ENCODE measurements at regions not wholly inside any gene's neighbourhood (a gene's known extent, or its start where the extent isn't known, plus 50 kb on each side); places are given as distances from the start of the nearest gene placed in this dataset.

DNA sequence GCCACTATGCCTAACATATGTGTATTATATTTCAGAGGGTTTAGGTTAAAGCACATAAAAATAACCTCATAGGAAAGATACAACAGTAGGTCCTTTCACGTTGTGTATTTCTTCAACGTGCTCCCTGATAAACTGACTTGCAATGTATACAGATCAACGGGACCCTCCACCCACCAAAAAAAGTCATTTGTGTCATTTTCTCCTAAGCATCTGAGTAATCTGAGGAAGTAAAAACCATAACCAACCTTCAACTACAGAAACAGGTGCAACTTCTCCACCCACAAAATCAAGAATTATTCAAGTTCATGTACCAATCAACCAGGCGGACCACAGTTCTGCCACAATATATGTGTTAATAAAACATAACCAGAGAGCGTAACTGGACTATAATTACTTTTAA is 54.9 kb upstream of the NHSL1 start:
- 90% methylated on average over 5 of the region's 5 CpGs for WGBS
- Histone ChIP-seq H3K27me3 (ENCODE audit: control insufficient read depth in 4 of 4, insufficient read depth in 4 of 4, low read length in 3 of 4) (no peaks in the 10 kb centered on the region), H3K36me3 (ENCODE audit: control insufficient read depth in 4 of 4, insufficient read depth in 3 of 4, low read depth in 1 of 4, low read length in 3 of 4) (no peaks in the 10 kb centered on the region), H3K27ac (ENCODE audit: low read depth in 1 of 2, low read length in 2 of 2) (no peak overlapping the region), H3K9ac (ENCODE audit: low read depth in 1 of 2, low read length in 2 of 2) (no peak overlapping the region), H3K4me1 (ENCODE audit: control insufficient read depth in 4 of 4, insufficient read depth in 4 of 4, low read length in 3 of 4) (peaks cover 4 to 50% (median 32%) of the 10 kb centered on the region in 4 donors), H3K4me3 (ENCODE audit: low read depth in 1 of 3, low read length in 3 of 3) (no peak overlapping the region), H3K9me3 (ENCODE audit: control insufficient read depth in 4 of 4, low read length in 3 of 4) (no peaks in the 10 kb centered on the region)
- no peak for DNase-seq (ENCODE audit: low spot score)
- TF ChIP-seq TAF1 (conservative IDR thresholded peaks at IDR 0.05) (no peak), GABPA (IDR thresholded peaks at IDR 0.05 in 1 of 2, conservative IDR thresholded peaks at IDR 0.05 in 1 of 2) (no peak)
- TF ChIP-seq, protein P1, sequence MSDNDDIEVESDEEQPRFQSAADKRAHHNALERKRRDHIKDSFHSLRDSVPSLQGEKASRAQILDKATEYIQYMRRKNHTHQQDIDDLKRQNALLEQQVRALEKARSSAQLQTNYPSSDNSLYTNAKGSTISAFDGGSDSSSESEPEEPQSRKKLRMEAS (IDR thresholded peaks at IDR 0.05) = no peak

DNA sequence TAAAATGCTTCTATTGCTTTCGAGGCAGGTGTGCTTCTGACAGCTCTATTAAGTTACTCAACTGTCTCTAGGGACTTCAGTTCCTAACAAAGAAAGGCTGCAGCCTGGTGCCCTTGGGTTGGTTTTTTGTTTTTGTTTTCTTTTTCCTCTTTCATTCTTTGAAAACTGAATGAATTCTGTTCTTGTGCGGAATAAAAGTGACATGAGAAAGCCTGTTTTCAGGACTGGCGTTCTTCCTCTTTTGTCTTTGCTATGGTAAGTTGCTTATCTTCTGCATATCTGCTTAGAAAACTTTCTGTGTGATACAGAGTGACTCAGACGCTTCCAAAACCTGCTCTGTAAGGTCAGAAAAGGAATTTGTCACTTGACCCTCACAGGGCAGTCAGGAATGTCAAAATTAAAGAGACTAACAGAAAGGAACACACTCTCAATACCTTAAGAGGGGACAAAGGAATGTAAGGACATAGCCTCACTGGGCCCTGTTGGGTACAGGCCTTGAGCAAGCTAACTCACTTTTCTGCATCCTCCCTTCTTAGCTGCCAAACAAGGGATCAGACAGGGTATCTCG is 56.2 kb upstream of the NHSL1 start:
- TF ChIP-seq YY1 (IDR thresholded peaks at IDR 0.05) = peak; percentile 11
- TF ChIP-seq, protein P1 (IDR thresholded peaks at IDR 0.05) = no peak
- no peak for DNase-seq (ENCODE audit: low spot score)
- H3K4me1 ChIP-seq (ENCODE audit: control insufficient read depth in 4 of 4, insufficient read depth in 4 of 4, low read length in 3 of 4) = peaks cover 6 to 49% (median 28%) of the 10 kb centered on the region in 4 donors
- H3K27ac ChIP-seq (ENCODE audit: low read depth in 1 of 2, low read length in 2 of 2) = peak overlapping the region in 1 of 2 donors; percentile 22
- WGBS = 60% methylated on average over 5 of the region's 5 CpGs
- H3K4me3 ChIP-seq (ENCODE audit: low read depth in 1 of 3, low read length in 3 of 3) = no peak overlapping the region
- no peaks in the 10 kb centered on the region for H3K36me3 ChIP-seq (ENCODE audit: control insufficient read depth in 4 of 4, insufficient read depth in 3 of 4, low read depth in 1 of 4, low read length in 3 of 4)
- H3K9me3 ChIP-seq (ENCODE audit: control insufficient read depth in 4 of 4, low read length in 3 of 4) = no peaks in the 10 kb centered on the region
- H3K27me3 ChIP-seq (ENCODE audit: control insufficient read depth in 4 of 4, insufficient read depth in 4 of 4, low read length in 3 of 4) = no peaks in the 10 kb centered on the region
- H3K9ac ChIP-seq (ENCODE audit: low read depth in 1 of 2, low read length in 2 of 2) = no peak overlapping the region

DNA sequence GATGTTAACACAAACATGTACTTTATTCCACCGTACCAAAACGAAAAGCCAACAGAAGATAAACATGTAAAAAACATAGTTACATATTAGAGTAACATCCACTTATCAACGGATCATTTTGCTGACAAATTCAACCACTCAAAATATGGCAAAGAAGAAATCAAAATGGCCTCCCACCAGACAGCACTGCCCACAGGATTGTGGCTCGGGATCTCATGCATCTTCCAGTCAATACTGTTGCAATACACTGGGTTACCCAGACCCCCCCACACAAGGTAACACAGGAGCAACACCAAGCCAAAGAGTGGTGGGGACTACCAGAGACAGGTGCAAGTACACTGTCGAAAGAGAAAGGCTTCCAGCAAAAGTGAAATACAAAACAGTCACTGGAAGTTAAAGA is 57.9 kb upstream of the NHSL1 start:
- TF ChIP-seq, protein P2, sequence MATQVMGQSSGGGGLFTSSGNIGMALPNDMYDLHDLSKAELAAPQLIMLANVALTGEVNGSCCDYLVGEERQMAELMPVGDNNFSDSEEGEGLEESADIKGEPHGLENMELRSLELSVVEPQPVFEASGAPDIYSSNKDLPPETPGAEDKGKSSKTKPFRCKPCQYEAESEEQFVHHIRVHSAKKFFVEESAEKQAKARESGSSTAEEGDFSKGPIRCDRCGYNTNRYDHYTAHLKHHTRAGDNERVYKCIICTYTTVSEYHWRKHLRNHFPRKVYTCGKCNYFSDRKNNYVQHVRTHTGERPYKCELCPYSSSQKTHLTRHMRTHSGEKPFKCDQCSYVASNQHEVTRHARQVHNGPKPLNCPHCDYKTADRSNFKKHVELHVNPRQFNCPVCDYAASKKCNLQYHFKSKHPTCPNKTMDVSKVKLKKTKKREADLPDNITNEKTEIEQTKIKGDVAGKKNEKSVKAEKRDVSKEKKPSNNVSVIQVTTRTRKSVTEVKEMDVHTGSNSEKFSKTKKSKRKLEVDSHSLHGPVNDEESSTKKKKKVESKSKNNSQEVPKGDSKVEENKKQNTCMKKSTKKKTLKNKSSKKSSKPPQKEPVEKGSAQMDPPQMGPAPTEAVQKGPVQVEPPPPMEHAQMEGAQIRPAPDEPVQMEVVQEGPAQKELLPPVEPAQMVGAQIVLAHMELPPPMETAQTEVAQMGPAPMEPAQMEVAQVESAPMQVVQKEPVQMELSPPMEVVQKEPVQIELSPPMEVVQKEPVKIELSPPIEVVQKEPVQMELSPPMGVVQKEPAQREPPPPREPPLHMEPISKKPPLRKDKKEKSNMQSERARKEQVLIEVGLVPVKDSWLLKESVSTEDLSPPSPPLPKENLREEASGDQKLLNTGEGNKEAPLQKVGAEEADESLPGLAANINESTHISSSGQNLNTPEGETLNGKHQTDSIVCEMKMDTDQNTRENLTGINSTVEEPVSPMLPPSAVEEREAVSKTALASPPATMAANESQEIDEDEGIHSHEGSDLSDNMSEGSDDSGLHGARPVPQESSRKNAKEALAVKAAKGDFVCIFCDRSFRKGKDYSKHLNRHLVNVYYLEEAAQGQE (IDR thresholded peaks at IDR 0.05) = no peak
- peak; percentile 75 for TF ChIP-seq YY1 (IDR thresholded peaks at IDR 0.05)

DNA sequence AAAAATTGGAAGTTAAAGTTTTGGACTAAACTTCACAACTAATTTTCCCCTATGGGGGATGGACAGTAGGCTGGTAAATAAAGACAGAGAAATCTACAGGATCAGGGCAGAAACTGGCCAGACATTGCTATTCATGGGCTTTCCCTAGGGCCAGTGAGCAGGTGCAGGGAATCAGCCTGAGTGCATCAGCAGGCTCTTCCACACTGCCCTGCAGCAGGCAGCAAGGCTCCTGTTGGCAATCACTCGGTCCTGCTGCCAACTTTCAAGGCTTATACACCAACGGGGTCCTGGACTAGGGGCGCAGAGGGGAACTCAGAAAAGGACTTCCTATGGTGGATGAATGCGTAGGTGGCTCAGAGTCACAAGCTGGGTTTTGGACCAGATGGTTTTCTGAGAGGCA is 59.8 kb upstream of the NHSL1 start:
- TF ChIP-seq, protein P1 (IDR thresholded peaks at IDR 0.05) = no peak
- TF ChIP-seq GABPA (IDR thresholded peaks at IDR 0.05 in 1 of 2, conservative IDR thresholded peaks at IDR 0.05 in 1 of 2) = no peak
- TF ChIP-seq, protein P3, sequence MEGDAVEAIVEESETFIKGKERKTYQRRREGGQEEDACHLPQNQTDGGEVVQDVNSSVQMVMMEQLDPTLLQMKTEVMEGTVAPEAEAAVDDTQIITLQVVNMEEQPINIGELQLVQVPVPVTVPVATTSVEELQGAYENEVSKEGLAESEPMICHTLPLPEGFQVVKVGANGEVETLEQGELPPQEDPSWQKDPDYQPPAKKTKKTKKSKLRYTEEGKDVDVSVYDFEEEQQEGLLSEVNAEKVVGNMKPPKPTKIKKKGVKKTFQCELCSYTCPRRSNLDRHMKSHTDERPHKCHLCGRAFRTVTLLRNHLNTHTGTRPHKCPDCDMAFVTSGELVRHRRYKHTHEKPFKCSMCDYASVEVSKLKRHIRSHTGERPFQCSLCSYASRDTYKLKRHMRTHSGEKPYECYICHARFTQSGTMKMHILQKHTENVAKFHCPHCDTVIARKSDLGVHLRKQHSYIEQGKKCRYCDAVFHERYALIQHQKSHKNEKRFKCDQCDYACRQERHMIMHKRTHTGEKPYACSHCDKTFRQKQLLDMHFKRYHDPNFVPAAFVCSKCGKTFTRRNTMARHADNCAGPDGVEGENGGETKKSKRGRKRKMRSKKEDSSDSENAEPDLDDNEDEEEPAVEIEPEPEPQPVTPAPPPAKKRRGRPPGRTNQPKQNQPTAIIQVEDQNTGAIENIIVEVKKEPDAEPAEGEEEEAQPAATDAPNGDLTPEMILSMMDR (IDR thresholded peaks at IDR 0.05; ENCODE audit: low read depth, low read length, missing input control) = no peak
- TF ChIP-seq RXRA (IDR thresholded peaks at IDR 0.05) = no peak
- TF ChIP-seq, protein P4, sequence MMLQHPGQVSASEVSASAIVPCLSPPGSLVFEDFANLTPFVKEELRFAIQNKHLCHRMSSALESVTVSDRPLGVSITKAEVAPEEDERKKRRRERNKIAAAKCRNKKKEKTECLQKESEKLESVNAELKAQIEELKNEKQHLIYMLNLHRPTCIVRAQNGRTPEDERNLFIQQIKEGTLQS (IDR thresholded peaks at IDR 0.05) = no peak
- TF ChIP-seq JUND (IDR thresholded peaks at IDR 0.05) = no peak
- TF ChIP-seq SP1 (IDR thresholded peaks at IDR 0.05) = no peak
- no peak overlapping the region for H3K9ac ChIP-seq (ENCODE audit: low read depth in 1 of 2, low read length in 2 of 2)
- no peaks in the 10 kb centered on the region for H3K9me3 ChIP-seq (ENCODE audit: control insufficient read depth in 4 of 4, low read length in 3 of 4)
- peaks cover 6 to 45% (median 20%) of the 10 kb centered on the region in 4 donors for H3K4me1 ChIP-seq (ENCODE audit: control insufficient read depth in 4 of 4, insufficient read depth in 4 of 4, low read length in 3 of 4)
- no peaks in the 10 kb centered on the region for H3K36me3 ChIP-seq (ENCODE audit: control insufficient read depth in 4 of 4, insufficient read depth in 3 of 4, low read depth in 1 of 4, low read length in 3 of 4)
- no peak for DNase-seq (ENCODE audit: low spot score)
- H3K4me3 ChIP-seq (ENCODE audit: low read depth in 1 of 3, low read length in 3 of 3) = no peak overlapping the region
- H3K27ac ChIP-seq (ENCODE audit: low read depth in 1 of 2, low read length in 2 of 2) = peak overlapping the region; percentile 91 to 92
- 81% methylated on average over 4 of the region's 4 CpGs for WGBS
- no peaks in the 10 kb centered on the region for H3K27me3 ChIP-seq (ENCODE audit: control insufficient read depth in 4 of 4, insufficient read depth in 4 of 4, low read length in 3 of 4)

More for the DNA sequence above, 57.9 kb upstream of the NHSL1 start:
- 53% methylated on average over 5 of the region's 5 CpGs for WGBS
- Histone ChIP-seq H3K27ac (ENCODE audit: low read depth in 1 of 2, low read length in 2 of 2) (peak overlapping the region in 1 of 2 donors; percentile 18), H3K9ac (ENCODE audit: low read depth in 1 of 2, low read length in 2 of 2) (peak overlapping the region in 1 of 2 donors; percentile 14), H3K9me3 (ENCODE audit: control insufficient read depth in 4 of 4, low read length in 3 of 4) (no peaks in the 10 kb centered on the region), H3K4me1 (ENCODE audit: control insufficient read depth in 4 of 4, insufficient read depth in 4 of 4, low read length in 3 of 4) (peaks cover 6 to 45% (median 20%) of the 10 kb centered on the region in 4 donors), H3K4me3 (ENCODE audit: low read depth in 1 of 3, low read length in 3 of 3) (no peak overlapping the region), H3K27me3 (ENCODE audit: control insufficient read depth in 4 of 4, insufficient read depth in 4 of 4, low read length in 3 of 4) (no peaks in the 10 kb centered on the region), H3K36me3 (ENCODE audit: control insufficient read depth in 4 of 4, insufficient read depth in 3 of 4, low read depth in 1 of 4, low read length in 3 of 4) (no peaks in the 10 kb centered on the region)
- DNase-seq (ENCODE audit: low spot score) = no peak
